IMR-90 (cell line): ENCODE measurements at regions not wholly inside any gene's neighbourhood (a gene's known extent, or its start where the extent isn't known, plus 50 kb on each side); places are given as distances from the start of the nearest gene placed in this dataset.
"Not testable (repeated sequence)": the region's sequence is repeated elsewhere in the genome, so short reads cannot be mapped to it uniquely, and the experiment has no call there.

Source experiments
- ATAC-seq: fragments of 200-7000 bp; cut with Tn5 transposase; 2 replicates; pipeline ENCODE4 v1.9.1; 2020; ENCODE audit warnings: low read depth, mild to moderate bottlenecking, moderate library complexity
- BruUV-seq: library from RNA; stranded (reverse); fragments of 400-500 nt; replicated peaks from 2 replicates; lab custom pipeline; 2021; lab: Mats Ljungman, UMichigan
- CTCF ChIA-PET: fragments of 300-600 bp; formaldehyde crosslinking; extraction: SDS; loops from one replicate; lab custom pipeline; 2021; ENCODE audit warnings: antibody characterized with exemption; lab: Yijun Ruan, JAX
- POLR2A ChIA-PET: fragments of 300-600 bp; sonication (Branson Sonifier 250); formaldehyde crosslinking; loops from one replicate; lab custom pipeline; 2022; ENCODE audit warnings: antibody characterized with exemption; ENCODE audit not compliant: unreplicated experiment; lab: Charles Lee
- DNase-seq: peaks from one replicate; pipeline ENCODE4 v3.0.0; 2013
- H2AFZ ChIP-seq: replicated peaks from 2 replicates; pipeline ENCODE3; 2013; ENCODE audit warnings: low read length, mild to moderate bottlenecking; ENCODE audit not compliant: poor library complexity
- H2AK5ac ChIP-seq: 2 replicates; pipeline ENCODE4 v1.6.1; 2013; ENCODE audit warnings: low read depth, low read length, inconsistent platforms
- H2AK9ac ChIP-seq: replicated peaks from 2 replicates; pipeline ENCODE3; 2013; ENCODE audit warnings: mild to moderate bottlenecking, low read depth, low read length, moderate library complexity; ENCODE audit not compliant: poor library complexity
- H2BK120ac ChIP-seq: 2 replicates; pipeline ENCODE4 v1.6.1; 2013; ENCODE audit warnings: low read depth, low read length, inconsistent platforms
- H2BK15ac ChIP-seq: 3 replicates; pipeline ENCODE4 v1.6.1; 2013; ENCODE audit warnings: low read depth, low read length, inconsistent platforms
- H2BK20ac ChIP-seq: 2 replicates; pipeline ENCODE4 v1.6.1; 2013; ENCODE audit warnings: low read depth, mild to moderate bottlenecking, inconsistent platforms, low read length, moderate library complexity
- H2BK5ac ChIP-seq: 2 replicates; pipeline ENCODE4 v1.6.1; 2013; ENCODE audit warnings: mild to moderate bottlenecking, low read depth, low read length, inconsistent platforms; ENCODE audit not compliant: poor library complexity, severe bottlenecking
- H3K14ac ChIP-seq: replicated peaks from 2 replicates; pipeline ENCODE4 v1.6.1; 2013; ENCODE audit warnings: low read depth, low read length, inconsistent platforms
- H3K18ac ChIP-seq: 2 replicates; pipeline ENCODE4 v1.6.1; 2013; ENCODE audit warnings: low read depth, low read length, control low read depth
- H3K23ac ChIP-seq: 2 replicates; pipeline ENCODE4 v1.6.1; 2013; ENCODE audit warnings: low read depth, low read length, inconsistent platforms
- H3K27ac ChIP-seq: 2 replicates; pipeline ENCODE4 v1.5.1; 2013; ENCODE audit warnings: mild to moderate bottlenecking, control low read depth, low read length; ENCODE audit not compliant: insufficient read depth
- H3K27me3 ChIP-seq: 2 replicates; pipeline ENCODE4 v1.6.1; 2013; ENCODE audit warnings: low read length; ENCODE audit not compliant: control insufficient read depth, insufficient read depth
- H3K36me3 ChIP-seq: 2 replicates; pipeline ENCODE4 v1.6.1; 2013; ENCODE audit warnings: low read length, mixed read lengths; ENCODE audit not compliant: control insufficient read depth, insufficient read depth
- H3K4ac ChIP-seq: 2 replicates; pipeline ENCODE4 v1.6.1; 2013; ENCODE audit warnings: low read depth, low read length, inconsistent platforms
- H3K4me1 ChIP-seq: 2 replicates; pipeline ENCODE4 v1.6.1; 2013; ENCODE audit warnings: low read length, mixed read lengths; ENCODE audit not compliant: control insufficient read depth, insufficient read depth
- H3K4me2 ChIP-seq: 2 replicates; pipeline ENCODE4 v1.6.1; 2013; ENCODE audit warnings: low read depth, mild to moderate bottlenecking, control low read depth, low read length, moderate library complexity
- H3K4me3 ChIP-seq: 2 replicates; pipeline ENCODE4 v1.5.1; 2013; ENCODE audit warnings: low read depth, mild to moderate bottlenecking, control low read depth, low read length, moderate library complexity; ENCODE audit not compliant: insufficient read depth
- H3K56ac ChIP-seq: 2 replicates; pipeline ENCODE4 v1.6.1; 2013; ENCODE audit warnings: low read length, inconsistent platforms; ENCODE audit not compliant: insufficient read depth; ENCODE audit errors: extremely low read depth
- H3K79me1 ChIP-seq, 2 experiments: 2 replicates each; pipeline ENCODE4 v1.6.1; 2013; ENCODE audit warnings: low read length in 2 of 2, inconsistent platforms in 1 of 2, low read depth in 1 of 2
- H3K9ac ChIP-seq: 2 replicates; pipeline ENCODE4 v1.6.1; 2013; ENCODE audit warnings: low read depth, low read length, control low read depth
- H3K9me1 ChIP-seq: 2 replicates; pipeline ENCODE4 v1.6.1; 2013; ENCODE audit warnings: low read length, inconsistent platforms; ENCODE audit not compliant: insufficient read depth
- H3K9me3 ChIP-seq: 2 replicates; pipeline ENCODE4 v1.6.1; 2013; ENCODE audit warnings: low read length; ENCODE audit not compliant: control insufficient read depth, insufficient read depth
- H4K20me1 ChIP-seq: 2 replicates; pipeline ENCODE4 v1.6.1; 2013; ENCODE audit warnings: low read length, inconsistent platforms; ENCODE audit not compliant: insufficient read depth
- H4K5ac ChIP-seq: 2 replicates; pipeline ENCODE4 v1.6.1; 2013; ENCODE audit warnings: mild to moderate bottlenecking, low read depth, low read length, control low read depth
- H4K8ac ChIP-seq, 2 experiments: 2 replicates each; pipeline ENCODE4 v1.6.1; 2013; ENCODE audit warnings: low read depth in 2 of 2, low read length in 2 of 2, control low read depth in 1 of 2, inconsistent platforms in 1 of 2
- H4K91ac ChIP-seq: 2 replicates; pipeline ENCODE4 v1.6.1; 2013; ENCODE audit warnings: low read depth, low read length, inconsistent platforms; ENCODE audit not compliant: insufficient read depth
- WGBS, 2 experiments: methylation state at CpG; one replicate each; pipeline versions ENCODE4 v1.1.5 to v1.1.7; 2013; ENCODE audit warnings: missing lambda C conversion rate in 2 of 2; ENCODE audit not compliant: insufficient read length in 1 of 2; ENCODE audit errors: extremely low coverage in 2 of 2; 5-methylcytosine and 5-hydroxymethylcytosine counted together
- dilution Hi-C: fragments of 300-500 bp; cut with HindIII; formaldehyde crosslinking; loops from one replicate; pipeline ENCODE4 v1.14.3; 2018; ENCODE audit warnings: low sequenced_read_pairs; ENCODE audit not compliant: unreplicated experiment
- in situ Hi-C: fragments of 300-500 bp; cut with MboI; formaldehyde crosslinking; loops from 3 replicates; pipeline ENCODE4 v1.14.3; 2019; ENCODE audit warnings: low sequenced_read_pairs, inconsistent platforms, mixed read lengths
- intact Hi-C: fragments of 100-400 bp; cut with micrococcal nuclease; formaldehyde crosslinking; loops from 2 replicates; pipeline ENCODE4 v1.10.0; 2022

- POLR2A ChIA-PET, H3K4ac ChIP-seq: not testable (repeated sequence)
Observed at GRCh38 chr10:65670596-65670995, 1255.2 kb upstream of the LRRTM3 start.

More at GRCh38 chr10:65670596-65670995, 1255.2 kb upstream of the LRRTM3 start:
- WGBS, 2 experiments, result no CpG with 5 or more reads among the region's 1 CpG
- H3K27ac ChIP-seq, H3K4me3 ChIP-seq, H4K91ac ChIP-seq, H4K5ac ChIP-seq, H3K4me2 ChIP-seq, H2BK5ac ChIP-seq, BruUV-seq, H2BK15ac ChIP-seq, H4K20me1 ChIP-seq, H2BK120ac ChIP-seq, H3K56ac ChIP-seq, ATAC-seq, DNase-seq, H3K9me1 ChIP-seq, H3K36me3 ChIP-seq, in situ Hi-C loops, H2AK5ac ChIP-seq, H3K9me3 ChIP-seq, H3K14ac ChIP-seq, H2AFZ ChIP-seq, H3K4me1 ChIP-seq, CTCF ChIA-PET, dilution Hi-C loops, H3K79me1 ChIP-seq, H3K18ac ChIP-seq, H3K23ac ChIP-seq, H2AK9ac ChIP-seq, H2BK20ac ChIP-seq, intact Hi-C loops, H3K9ac ChIP-seq, H3K27me3 ChIP-seq, H4K8ac ChIP-seq: not testable (repeated sequence)
